K562 (cell line): ENCODE measurements at regions not wholly inside any gene's neighbourhood (a gene's known extent, or its start where the extent isn't known, plus 50 kb on each side); places are given as distances from the start of the nearest gene placed in this dataset.

Source experiments
- ATAC-seq: fragments of 200-7000 bp; cut with Tn5 transposase; 3 replicates; pipeline ENCODE4 v1.9.1; 2020; ENCODE audit warnings: moderate library complexity
- BruUV-seq: library from RNA; stranded (reverse); fragments of 400-500 nt; replicated peaks from 2 replicates; lab custom pipeline; 2021; lab: Mats Ljungman, UMichigan
- CTCF ChIA-PET: fragments of 300-600 bp; formaldehyde crosslinking; extraction: SDS; loops from one replicate; lab custom pipeline; 2021; ENCODE audit warnings: low intra/inter-chr PET ratio; lab: Yijun Ruan, JAX
- POLR2A ChIA-PET: fragments of 300-600, 350-650 bp; sonication (Branson Sonifier 250); formaldehyde crosslinking; extraction: SDS; loops from one replicate; lab custom pipeline; 2021; ENCODE audit warnings: antibody characterized with exemption, inconsistent platforms; lab: Yijun Ruan, JAX
- DNase-seq, 4 experiments: peaks; one replicate each; pipeline versions ENCODE4 v3.0.0 to v3.0.0-alpha.2; 2011 to 2018; ENCODE audit warnings: low spot score in 3 of 4, mixed read lengths in 3 of 4; ENCODE audit errors: extremely low read depth in 1 of 4
- FAIRE-seq: peaks from 2 replicates; lab custom pipeline; 2011; peaks lifted over from hg19 to GRCh38; lab: Jason Lieb, UNC
- H2AFZ ChIP-seq: 2 replicates; pipeline ENCODE4 v1.6.0; 2011; ENCODE audit warnings: low read depth, low read length, control low read depth, inconsistent platforms
- H3K27ac ChIP-seq: fragments of 200-600 bp; 3 replicates; pipeline ENCODE4 v1.8.0; 2011; ENCODE audit warnings: low read depth, mild to moderate bottlenecking, control low read depth, inconsistent platforms, low read length, moderate library complexity, mixed read lengths; ENCODE audit errors: extremely low read depth
- H3K27me3 ChIP-seq, 2 experiments: fragments of 300-600 bp in 1 of 2; 2 replicates in 1 of 2; 3 replicates in 1 of 2; pipeline versions ENCODE4 v1.6.0 to v1.8.0; 2011; ENCODE audit warnings: inconsistent platforms in 2 of 2, low read length in 2 of 2, mild to moderate bottlenecking in 1 of 2, mixed read lengths in 1 of 2, moderate library complexity in 1 of 2; ENCODE audit not compliant: control insufficient read depth in 2 of 2, insufficient read depth in 2 of 2
- H3K36me3 ChIP-seq: fragments of 300-600 bp; 3 replicates; pipeline ENCODE4 v1.8.0; 2011; ENCODE audit warnings: mild to moderate bottlenecking, low read length, inconsistent platforms; ENCODE audit not compliant: control insufficient read depth, insufficient read depth
- H3K4me1 ChIP-seq, 2 experiments: fragments of 200-600 bp in 1 of 2; replicated peaks in 1 of 2; 2 replicates in 1 of 2; 3 replicates in 1 of 2; pipeline versions ENCODE4 v1.5.1 to v1.8.0; 2011; ENCODE audit warnings: inconsistent platforms in 2 of 2, low read length in 2 of 2, mild to moderate bottlenecking in 1 of 2, mixed read lengths in 1 of 2, moderate library complexity in 1 of 2; ENCODE audit not compliant: control insufficient read depth in 2 of 2, insufficient read depth in 2 of 2
- H3K4me2 ChIP-seq: 2 replicates; pipeline ENCODE4 v1.6.1; 2011; ENCODE audit warnings: low read length, control low read depth, inconsistent platforms, mixed read lengths; ENCODE audit not compliant: insufficient read depth
- H3K4me3 ChIP-seq: fragments of 200-600 bp; sonication (generic), shearing (Covaris generic); 2 replicates; pipeline ENCODE4 v1.5.1; 2016; ENCODE audit warnings: control low read depth, inconsistent platforms
- H3K79me2 ChIP-seq: fragments of 200-600 bp; 3 replicates; pipeline ENCODE4 v1.8.0; 2011; ENCODE audit warnings: low read length, inconsistent platforms; ENCODE audit not compliant: control insufficient read depth, insufficient read depth
- H3K9ac ChIP-seq, 2 experiments: 2 replicates each; pipeline versions ENCODE4 v1.6.0 to v1.6.1; 2011; ENCODE audit warnings: low read depth in 2 of 2, low read length in 2 of 2, control low read depth in 1 of 2, inconsistent platforms in 1 of 2, mild to moderate bottlenecking in 1 of 2, mixed read lengths in 1 of 2; ENCODE audit not compliant: insufficient read depth in 1 of 2
- H3K9me1 ChIP-seq: one replicate; pipeline ENCODE4 v1.6.0; 2011; ENCODE audit warnings: inconsistent platforms, mild to moderate bottlenecking, low read length, moderate library complexity; ENCODE audit not compliant: control insufficient read depth, insufficient read depth
- H3K9me3 ChIP-seq: replicated peaks from 2 replicates; pipeline ENCODE4 v1.5.1; 2011; ENCODE audit warnings: low read depth, low read length, inconsistent platforms; ENCODE audit not compliant: control insufficient read depth, insufficient read depth
- H4K20me1 ChIP-seq: replicated peaks from 2 replicates; pipeline ENCODE4 v1.6.1; 2011; ENCODE audit warnings: low read length, inconsistent platforms, mixed read lengths; ENCODE audit not compliant: control insufficient read depth, insufficient read depth
- BRCA1 ChIP-seq, 2 experiments: fragments of 450-650 bp in 1 of 2; sonication (generic) in 1 of 2; formaldehyde crosslinking in 1 of 2; IDR thresholded peaks; 2 replicates each; pipeline versions ENCODE4 v1.5.0 to v1.6.1; 2017 to 2020; ENCODE audit warnings: mild to moderate bottlenecking in 1 of 2, missing genetic modification reagents in 1 of 2
- DPF2 ChIP-seq: fragments of 450-650 bp; IDR thresholded peaks from 2 replicates; pipeline ENCODE4 v1.6.1; 2016
- ETV1 ChIP-seq: fragments of 450-650 bp; conservative IDR thresholded peaks from 2 replicates; pipeline ENCODE4 v1.6.1; 2016; ENCODE audit warnings: missing genetic modification characterization, control low read depth, low read depth, missing compliant biosample characterization
- FOXP1 ChIP-seq: sonication (generic); formaldehyde crosslinking; IDR thresholded peaks from 2 replicates; pipeline ENCODE4 v1.8.0; 2022; ENCODE audit warnings: mild to moderate bottlenecking, missing genetic modification reagents
- GTF2F1 ChIP-seq: IDR thresholded peaks from 2 replicates; pipeline ENCODE4 v1.6.1; 2011; ENCODE audit warnings: low read depth, low read length, improper control_type of control experiment
- ILK ChIP-seq: fragments of 450-650 bp; IDR thresholded peaks from 2 replicates; pipeline ENCODE4 v1.6.1; 2016; ENCODE audit warnings: missing genetic modification characterization, low read depth, mild to moderate bottlenecking, missing compliant biosample characterization, moderate library complexity, borderline replicate concordance
- MTA1 ChIP-seq: fragments of 450-650 bp; IDR thresholded peaks from 2 replicates; pipeline ENCODE4 v1.6.1; 2017; ENCODE audit warnings: borderline replicate concordance
- PRMT5 ChIP-seq: sonication (generic); formaldehyde crosslinking; IDR thresholded peaks from 2 replicates; pipeline ENCODE4 v1.5.0; 2020; ENCODE audit warnings: missing genetic modification reagents
- RBM25 ChIP-seq: fragments of 200-400 bp; formaldehyde crosslinking; IDR thresholded peaks from 2 replicates; pipeline ENCODE4 v1.6.1; 2018; ENCODE audit warnings: low read length, low read depth, moderate library complexity; ENCODE audit not compliant: severe bottlenecking
- SNRNP70 ChIP-seq: fragments of 200-400 bp; formaldehyde crosslinking; optimal IDR thresholded peaks from 2 replicates; pipeline ENCODE3; 2017; ENCODE audit warnings: low read depth, low read length
- SP1 ChIP-seq: sonication (generic); formaldehyde crosslinking; IDR thresholded peaks from 2 replicates; pipeline ENCODE4 v1.8.1; 2022; ENCODE audit warnings: mild to moderate bottlenecking, missing genetic modification reagents
- ZBTB17 ChIP-seq: fragments of 450-650 bp; formaldehyde crosslinking; IDR thresholded peaks from 2 replicates; pipeline ENCODE4 v1.4.0; 2020; ENCODE audit warnings: mild to moderate bottlenecking
- ZNF140 ChIP-seq: fragments of 250-450 bp; sonication (Bioruptor Pico); IDR thresholded peaks from 2 replicates; pipeline ENCODE4 v1.8.0; 2021; ENCODE audit warnings: moderate library complexity, mild to moderate bottlenecking, inconsistent platforms
- WGBS: fragments of 100-300 bp; shearing (Covaris generic); methylation state at CpG from one replicate; pipeline ENCODE4 v1.1.6; 2016; ENCODE audit warnings: low coverage, mixed read lengths; ENCODE audit not compliant: insufficient coverage; ENCODE audit errors: missing lambda C conversion rate; 5-methylcytosine and 5-hydroxymethylcytosine counted together
- in situ Hi-C: fragments of 300-500 bp; cut with MboI; formaldehyde crosslinking; loops from 4 replicates; pipeline ENCODE4 v1.15.0; 2018; ENCODE audit warnings: inconsistent platforms, mixed read lengths
- intact Hi-C: fragments of 100-400 bp; cut with micrococcal nuclease; formaldehyde crosslinking; loops from 2 replicates; pipeline ENCODE4 v1.14.2; 2022
- TF ChIP-seq, protein P1 (sequence below): fragments of 150-350 bp; IDR thresholded peaks from 2 replicates; pipeline ENCODE4 v1.6.1; 2014; ENCODE audit warnings: low read depth, mild to moderate bottlenecking, low read length, borderline replicate concordance
- TF ChIP-seq, protein P2 (sequence below): sonication (generic); formaldehyde crosslinking; IDR thresholded peaks from 2 replicates; pipeline ENCODE4 v1.8.0; 2022; ENCODE audit warnings: mild to moderate bottlenecking, missing genetic modification reagents
- TF ChIP-seq, protein P3 (sequence below): fragments of 250-450 bp; sonication (Bioruptor Pico); IDR thresholded peaks from 2 replicates; pipeline ENCODE4 v1.8.0; 2021; ENCODE audit warnings: moderate library complexity, mild to moderate bottlenecking, inconsistent platforms

DNA sequence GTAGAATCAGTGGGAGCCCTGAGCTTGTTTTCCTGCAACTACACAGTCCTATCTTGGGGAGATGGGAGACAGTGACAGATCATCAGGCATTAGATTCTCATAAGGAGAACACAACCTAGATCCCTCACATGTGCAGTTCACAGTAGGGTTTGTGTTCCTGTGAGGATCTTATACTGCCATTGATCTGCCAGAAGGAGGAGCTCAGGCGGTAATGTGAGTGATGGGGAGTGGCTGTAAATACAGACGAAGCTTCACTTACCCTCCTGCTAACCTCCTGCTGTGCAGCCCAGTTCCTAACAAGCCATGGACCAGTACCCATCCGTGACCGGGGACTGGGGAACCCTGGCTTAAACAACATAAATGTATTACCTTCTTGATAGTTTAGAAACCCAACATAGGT lies 1034.1 kb downstream of the BCL11B start (continued):
- TF ChIP-seq, protein P1, sequence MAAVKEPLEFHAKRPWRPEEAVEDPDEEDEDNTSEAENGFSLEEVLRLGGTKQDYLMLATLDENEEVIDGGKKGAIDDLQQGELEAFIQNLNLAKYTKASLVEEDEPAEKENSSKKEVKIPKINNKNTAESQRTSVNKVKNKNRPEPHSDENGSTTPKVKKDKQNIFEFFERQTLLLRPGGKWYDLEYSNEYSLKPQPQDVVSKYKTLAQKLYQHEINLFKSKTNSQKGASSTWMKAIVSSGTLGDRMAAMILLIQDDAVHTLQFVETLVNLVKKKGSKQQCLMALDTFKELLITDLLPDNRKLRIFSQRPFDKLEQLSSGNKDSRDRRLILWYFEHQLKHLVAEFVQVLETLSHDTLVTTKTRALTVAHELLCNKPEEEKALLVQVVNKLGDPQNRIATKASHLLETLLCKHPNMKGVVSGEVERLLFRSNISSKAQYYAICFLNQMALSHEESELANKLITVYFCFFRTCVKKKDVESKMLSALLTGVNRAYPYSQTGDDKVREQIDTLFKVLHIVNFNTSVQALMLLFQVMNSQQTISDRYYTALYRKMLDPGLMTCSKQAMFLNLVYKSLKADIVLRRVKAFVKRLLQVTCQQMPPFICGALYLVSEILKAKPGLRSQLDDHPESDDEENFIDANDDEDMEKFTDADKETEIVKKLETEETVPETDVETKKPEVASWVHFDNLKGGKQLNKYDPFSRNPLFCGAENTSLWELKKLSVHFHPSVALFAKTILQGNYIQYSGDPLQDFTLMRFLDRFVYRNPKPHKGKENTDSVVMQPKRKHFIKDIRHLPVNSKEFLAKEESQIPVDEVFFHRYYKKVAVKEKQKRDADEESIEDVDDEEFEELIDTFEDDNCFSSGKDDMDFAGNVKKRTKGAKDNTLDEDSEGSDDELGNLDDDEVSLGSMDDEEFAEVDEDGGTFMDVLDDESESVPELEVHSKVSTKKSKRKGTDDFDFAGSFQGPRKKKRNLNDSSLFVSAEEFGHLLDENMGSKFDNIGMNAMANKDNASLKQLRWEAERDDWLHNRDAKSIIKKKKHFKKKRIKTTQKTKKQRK, result no peak
- TF ChIP-seq, protein P2, sequence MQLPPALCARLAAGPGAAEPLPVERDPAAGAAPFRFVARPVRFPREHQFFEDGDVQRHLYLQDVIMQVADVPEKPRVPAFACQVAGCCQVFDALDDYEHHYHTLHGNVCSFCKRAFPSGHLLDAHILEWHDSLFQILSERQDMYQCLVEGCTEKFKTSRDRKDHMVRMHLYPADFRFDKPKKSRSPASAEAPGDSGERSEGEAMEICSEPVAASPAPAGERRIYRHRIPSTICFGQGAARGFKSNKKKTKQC (CRISPR knock-in tag), result no peak
- TF ChIP-seq FOXP1 (CRISPR knock-in tag), result no peak
- no peak for TF ChIP-seq BRCA1 (IDR thresholded peaks at IDR 0.05)
- TF ChIP-seq BRCA1 (CRISPR knock-in tag; IDR thresholded peaks at IDR 0.05), result no peak
- no peak for TF ChIP-seq RBM25
- no peak for TF ChIP-seq PRMT5
- no peak for TF ChIP-seq ZNF140 (CRISPR knock-in tag)
- TF ChIP-seq ZBTB17, result no peak

DNA sequence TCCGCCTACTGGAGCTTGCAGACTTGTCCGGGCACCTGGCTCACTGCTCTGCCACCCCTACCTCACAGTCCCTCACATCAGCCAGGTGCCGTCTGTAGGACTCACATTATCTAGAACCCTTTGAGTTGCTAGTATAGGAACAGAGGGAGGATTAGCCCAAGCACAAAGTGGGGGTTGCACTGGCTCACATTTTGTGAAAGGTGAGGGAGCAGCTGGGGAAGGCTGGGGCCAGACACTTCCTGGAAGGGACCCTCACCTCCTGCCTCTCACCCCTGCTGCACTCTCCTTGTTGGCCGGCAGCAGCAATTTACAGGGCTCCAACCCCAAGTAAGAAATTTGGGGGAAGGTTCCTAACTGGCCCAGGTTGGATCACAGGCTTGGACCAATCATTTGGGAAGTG lies 1031.6 kb downstream of the BCL11B start:
- Histone ChIP-seq H3K27me3 (no peaks in the 10 kb centered on the region), H4K20me1 (no peaks in the 10 kb centered on the region), H3K36me3 (no peaks in the 10 kb centered on the region), H3K4me1 (no peaks in the 10 kb centered on the region), H3K9me3 (no peaks in the 10 kb centered on the region), H3K9me1 (no peaks in the 10 kb centered on the region), H3K4me2 (no peak overlapping the region), H3K27ac (no peak overlapping the region), H3K4me3 (no peak overlapping the region), H3K9ac (no peak overlapping the region), H2AFZ (no peak overlapping the region), H3K79me2 (no peaks in the 10 kb centered on the region)
- DNase-seq, result no peak
- intact Hi-C loops, result no loop called here
- no TSS peak for BruUV-seq
- no peak for FAIRE-seq
- ChIA-PET POLR2A (no interaction called here), CTCF (no interaction called here)
- WGBS, result 8% methylated on average over 2 of the region's 4 CpGs
- no peak for ATAC-seq
- in situ Hi-C loops, result no loop called here
- no peak for TF ChIP-seq SP1 (CRISPR knock-in tag)
- TF ChIP-seq, protein P3, sequence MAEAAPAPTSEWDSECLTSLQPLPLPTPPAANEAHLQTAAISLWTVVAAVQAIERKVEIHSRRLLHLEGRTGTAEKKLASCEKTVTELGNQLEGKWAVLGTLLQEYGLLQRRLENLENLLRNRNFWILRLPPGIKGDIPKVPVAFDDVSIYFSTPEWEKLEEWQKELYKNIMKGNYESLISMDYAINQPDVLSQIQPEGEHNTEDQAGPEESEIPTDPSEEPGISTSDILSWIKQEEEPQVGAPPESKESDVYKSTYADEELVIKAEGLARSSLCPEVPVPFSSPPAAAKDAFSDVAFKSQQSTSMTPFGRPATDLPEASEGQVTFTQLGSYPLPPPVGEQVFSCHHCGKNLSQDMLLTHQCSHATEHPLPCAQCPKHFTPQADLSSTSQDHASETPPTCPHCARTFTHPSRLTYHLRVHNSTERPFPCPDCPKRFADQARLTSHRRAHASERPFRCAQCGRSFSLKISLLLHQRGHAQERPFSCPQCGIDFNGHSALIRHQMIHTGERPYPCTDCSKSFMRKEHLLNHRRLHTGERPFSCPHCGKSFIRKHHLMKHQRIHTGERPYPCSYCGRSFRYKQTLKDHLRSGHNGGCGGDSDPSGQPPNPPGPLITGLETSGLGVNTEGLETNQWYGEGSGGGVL (CRISPR knock-in tag), result no peak
- TF ChIP-seq GTF2F1, result no peak
- no peak for TF ChIP-seq DPF2
- no peak for TF ChIP-seq ETV1 (tag)
- no peak for TF ChIP-seq MTA1
- no peak for TF ChIP-seq SNRNP70
- no peak for TF ChIP-seq ILK
